Natural killer cell (primary cell): ENCODE measurements at regions not wholly inside any gene's neighbourhood (a gene's known extent, or its start where the extent isn't known, plus 50 kb on each side); places are given as distances from the start of the nearest gene placed in this dataset.

ENCODE experiments used
- ATAC-seq, 3 donors: fragments of 150-1000 bp in 2 of 3; fragments of 200-7000 bp in 1 of 3; cut with Tn5 transposase; 1 replicate in 1 of 3; 2 replicates in 2 of 3; pipeline ENCODE4 v1.10.0; 2021; ENCODE audit warnings: mild to moderate bottlenecking in 2 of 3, moderate library complexity in 2 of 3
- DNase-seq, 2 donors: peaks; one replicate each; pipeline versions ENCODE4 v3.0.0 to v3.0.0-alpha.2; 2013 to 2021; ENCODE audit warnings: mixed read lengths in 1 of 2
- H3K27ac ChIP-seq: one replicate; pipeline ENCODE4 v1.5.1; 2013; ENCODE audit warnings: mild to moderate bottlenecking, low read length
- H3K27me3 ChIP-seq: one replicate; pipeline ENCODE4 v1.6.1; 2013; ENCODE audit warnings: low read length; ENCODE audit not compliant: control insufficient read depth, insufficient read depth
- H3K36me3 ChIP-seq: one replicate; pipeline ENCODE4 v1.6.1; 2013; ENCODE audit warnings: low read length; ENCODE audit not compliant: control insufficient read depth, insufficient read depth
- H3K4me1 ChIP-seq: one replicate; pipeline ENCODE4 v1.6.1; 2013; ENCODE audit warnings: low read length; ENCODE audit not compliant: control insufficient read depth, insufficient read depth
- H3K4me3 ChIP-seq: one replicate; pipeline ENCODE4 v1.5.1; 2013; ENCODE audit warnings: low read length
- H3K9me3 ChIP-seq: one replicate; pipeline ENCODE4 v1.6.1; 2013; ENCODE audit warnings: low read length; ENCODE audit not compliant: control insufficient read depth, insufficient read depth
- H3K27ac Mint-ChIP-seq, 2 donors: one replicate each; pipeline ENCODE4 v1.8.0; 2022; ENCODE audit warnings: mild to moderate bottlenecking in 2 of 2, mixed read lengths in 2 of 2, moderate library complexity in 1 of 2
- H3K27me3 Mint-ChIP-seq, 2 donors: one replicate each; pipeline ENCODE4 v1.8.0; 2022; ENCODE audit warnings: low read depth in 2 of 2, mixed read lengths in 2 of 2
- H3K36me3 Mint-ChIP-seq: one replicate; pipeline ENCODE4 v1.8.0; 2022; ENCODE audit warnings: mixed read lengths
- H3K4me1 Mint-ChIP-seq, 2 donors: one replicate each; pipeline ENCODE4 v1.8.0; 2022; ENCODE audit warnings: mixed read lengths in 2 of 2
- H3K4me3 Mint-ChIP-seq: one replicate; pipeline ENCODE4 v1.8.0; 2022; ENCODE audit warnings: mild to moderate bottlenecking, moderate library complexity, mixed read lengths
- H3K9me3 Mint-ChIP-seq, 2 donors: one replicate each; pipeline ENCODE4 v1.8.0; 2022; ENCODE audit warnings: mixed read lengths in 2 of 2
- CTCF ChIP-seq: fragments of 200-600 bp; IDR thresholded peaks from one replicate; pipeline ENCODE4 v1.8.0; 2022; ENCODE audit warnings: antibody characterized with exemption
- WGBS: methylation state at CpG from one replicate; pipeline ENCODE4 v1.1.7; 2013; ENCODE audit warnings: missing lambda C conversion rate; ENCODE audit not compliant: insufficient coverage; 5-methylcytosine and 5-hydroxymethylcytosine counted together
- intact Hi-C: fragments of 100-400 bp; cut with micrococcal nuclease; formaldehyde crosslinking; loops from one replicate; pipeline ENCODE4 v1.14.2; 2022

GRCh38 chr19:27865927-27866777 lies 1346.8 kb downstream of the UQCRFS1 start:
- ATAC-seq (no peak), DNase-seq (no peak)
- Mint-ChIP-seq H3K4me1 (no peaks in the 10 kb centered on the region), H3K9me3 (peaks cover 8 to 19% of the 10 kb centered on the region in 2 donors), H3K27ac (no peak overlapping the region), H3K4me3 (no peak overlapping the region), H3K36me3 (peaks cover 24% of the 10 kb centered on the region), H3K27me3 (no peaks in the 10 kb centered on the region)
- H3K27ac ChIP-seq: no peak overlapping the region
- no peak for TF ChIP-seq CTCF
- intact Hi-C loops: no loop called here
- H3K27me3 ChIP-seq: no peaks in the 10 kb centered on the region
- no peak overlapping the region for H3K4me3 ChIP-seq
- no peaks in the 10 kb centered on the region for H3K4me1 ChIP-seq
- H3K36me3 ChIP-seq: no peaks in the 10 kb centered on the region
- H3K9me3 ChIP-seq: peaks cover 24% of the 10 kb centered on the region
- 86% methylated on average over 6 of the region's 6 CpGs for WGBS

GRCh38 chr19:27861411-27861975 lies 1351.5 kb downstream of the UQCRFS1 start:
- TF ChIP-seq CTCF: no peak
- 85% methylated on average over 8 of the region's 8 CpGs for WGBS
- no peaks in the 10 kb centered on the region for H3K4me1 Mint-ChIP-seq
- DNase-seq: no peak
- H3K9me3 ChIP-seq: peaks cover 42% of the 10 kb centered on the region
- no peak overlapping the region for H3K27ac ChIP-seq
- H3K27me3 Mint-ChIP-seq: no peaks in the 10 kb centered on the region
- H3K4me1 ChIP-seq: no peaks in the 10 kb centered on the region
- peaks cover 53% of the 10 kb centered on the region for H3K36me3 Mint-ChIP-seq
- no peak for ATAC-seq
- intact Hi-C loops: no loop called here
- no peaks in the 10 kb centered on the region for H3K36me3 ChIP-seq
- peaks cover 17 to 35% of the 10 kb centered on the region in 2 donors for H3K9me3 Mint-ChIP-seq
- no peak overlapping the region for H3K4me3 ChIP-seq
- no peak overlapping the region for H3K4me3 Mint-ChIP-seq
- no peak overlapping the region for H3K27ac Mint-ChIP-seq
- no peaks in the 10 kb centered on the region for H3K27me3 ChIP-seq

GRCh38 chr19:27860309-27860934 lies 1352.5 kb downstream of the UQCRFS1 start:
- ATAC-seq (no peak), DNase-seq (no peak)
- no peak for TF ChIP-seq CTCF
- Mint-ChIP-seq H3K4me3 (no peak overlapping the region), H3K9me3 (peaks cover 16 to 34% of the 10 kb centered on the region in 2 donors), H3K27me3 (no peaks in the 10 kb centered on the region), H3K4me1 (no peaks in the 10 kb centered on the region), H3K36me3 (peaks cover 42% of the 10 kb centered on the region), H3K27ac (no peak overlapping the region)
- Histone ChIP-seq H3K4me3 (no peak overlapping the region), H3K4me1 (no peaks in the 10 kb centered on the region), H3K36me3 (no peaks in the 10 kb centered on the region), H3K9me3 (peaks cover 35% of the 10 kb centered on the region), H3K27ac (no peak overlapping the region), H3K27me3 (no peaks in the 10 kb centered on the region)
- WGBS: 92% methylated on average over 11 of the region's 11 CpGs
- intact Hi-C loops: no loop called here
